Endothelial cell of umbilical vein (primary cell): ENCODE measurements at regions not wholly inside any gene's neighbourhood (a gene's known extent, or its start where the extent isn't known, plus 50 kb on each side); places are given as distances from the start of the nearest gene placed in this dataset.

Experiments used
- BruUV-seq: library from RNA; stranded (reverse); fragments of 400-500 nt; replicated peaks from 2 replicates; lab custom pipeline; 2021; lab: Mats Ljungman, UMichigan
- CTCF ChIA-PET: fragments of 300-600, 350-600 bp; sonication (Branson Sonifier 250); formaldehyde crosslinking; loops from one replicate; lab custom pipeline; 2021; ENCODE audit warnings: antibody characterized with exemption, inconsistent platforms; lab: Charles Lee
- POLR2A ChIA-PET: fragments of 300-600, 350-600 bp; sonication (Branson Sonifier 250); formaldehyde crosslinking; loops from one replicate; lab custom pipeline; 2021; ENCODE audit warnings: antibody characterized with exemption, inconsistent platforms; lab: Charles Lee
- DNase-seq: peaks from one replicate; pipeline ENCODE4 v3.0.0-alpha.2; 2011; ENCODE audit warnings: low read depth, low spot score
- FAIRE-seq: peaks from 2 replicates; lab custom pipeline; 2011; peaks lifted over from hg19 to GRCh38; lab: Jason Lieb, UNC
- H2AFZ ChIP-seq: 2 replicates; pipeline ENCODE4 v1.6.0; 2012; ENCODE audit warnings: low read depth, low read length, control low read depth, inconsistent platforms
- H3K27ac ChIP-seq: 2 replicates; pipeline ENCODE4 v1.5.1; 2011; ENCODE audit warnings: low read depth, mild to moderate bottlenecking, control low read depth, low read length, moderate library complexity; ENCODE audit not compliant: insufficient read depth
- H3K27me3 ChIP-seq, 2 experiments: 2 replicates each; pipeline versions ENCODE4 v1.6.0 to v1.6.1; 2011; ENCODE audit warnings: low read length in 2 of 2, mixed read lengths in 1 of 2; ENCODE audit not compliant: control insufficient read depth in 2 of 2, insufficient read depth in 2 of 2
- H3K36me3 ChIP-seq, 2 experiments: 2 replicates in 1 of 2; 3 replicates in 1 of 2; pipeline ENCODE4 v1.5.1; 2011; ENCODE audit warnings: low read length in 2 of 2, mild to moderate bottlenecking in 1 of 2, moderate library complexity in 1 of 2; ENCODE audit not compliant: control insufficient read depth in 2 of 2, insufficient read depth in 2 of 2; ENCODE audit errors: extremely low read depth in 1 of 2
- H3K4me1 ChIP-seq: 3 replicates; pipeline ENCODE4 v1.5.1; 2011; ENCODE audit warnings: mild to moderate bottlenecking, low read length; ENCODE audit not compliant: control insufficient read depth, insufficient read depth; ENCODE audit errors: extremely low read depth
- H3K4me2 ChIP-seq: 2 replicates; pipeline ENCODE4 v1.6.1; 2011; ENCODE audit warnings: low read length, control low read depth, mixed read lengths; ENCODE audit not compliant: insufficient read depth
- H3K4me3 ChIP-seq, 3 experiments: fragments of 200-600 bp in 1 of 3; sonication (generic), shearing (Covaris generic) in 1 of 3; replicated peaks in 1 of 3; 2 replicates each; pipeline ENCODE4 v1.5.1; 2011 to 2016; ENCODE audit warnings: control low read depth in 3 of 3, low read length in 3 of 3, mild to moderate bottlenecking in 2 of 3, inconsistent platforms in 1 of 3, low read depth in 1 of 3, moderate library complexity in 1 of 3; ENCODE audit not compliant: insufficient read depth in 1 of 3
- H3K79me2 ChIP-seq: 2 replicates; pipeline ENCODE4 v1.6.0; 2012; ENCODE audit warnings: low read length, inconsistent platforms; ENCODE audit not compliant: control insufficient read depth, insufficient read depth
- H3K9ac ChIP-seq: replicated peaks from 2 replicates; pipeline ENCODE3; 2011; ENCODE audit warnings: low read length, control low read depth; ENCODE audit not compliant: insufficient read depth; ENCODE audit errors: extremely low read depth
- H3K9me1 ChIP-seq: replicated peaks from 3 replicates; pipeline ENCODE4 v1.6.0; 2011; ENCODE audit warnings: mild to moderate bottlenecking, low read length; ENCODE audit not compliant: control insufficient read depth, insufficient read depth; ENCODE audit errors: extremely low read depth
- H3K9me3 ChIP-seq: replicated peaks from 2 replicates; pipeline ENCODE4 v1.5.1; 2012; ENCODE audit warnings: low read length, inconsistent platforms; ENCODE audit not compliant: control insufficient read depth, insufficient read depth
- H4K20me1 ChIP-seq: replicated peaks from 2 replicates; pipeline ENCODE3; 2011; ENCODE audit warnings: mild to moderate bottlenecking, low read length; ENCODE audit not compliant: control insufficient read depth, insufficient read depth; ENCODE audit errors: extremely low read depth
- CTCF ChIP-seq, 2 donors: IDR thresholded peaks; 1 replicate in 1 of 2; 2 replicates in 1 of 2; pipeline ENCODE4 v1.5.1; 2011; ENCODE audit warnings: low read length in 2 of 2, mild to moderate bottlenecking in 2 of 2, moderate library complexity in 2 of 2, control low read depth in 1 of 2, inconsistent platforms in 1 of 2, low read depth in 1 of 2; ENCODE audit not compliant: insufficient read depth in 1 of 2; ENCODE audit errors: extremely low read depth in 1 of 2
- EZH2 ChIP-seq: IDR thresholded peaks from 2 replicates; pipeline ENCODE4 v1.6.1; 2012; ENCODE audit warnings: borderline replicate concordance, low read depth, mild to moderate bottlenecking, moderate library complexity, low read length, inconsistent platforms; ENCODE audit not compliant: severe bottlenecking
- FOS ChIP-seq: IDR thresholded peaks from 2 replicates; pipeline ENCODE4 v1.6.1; 2011; ENCODE audit warnings: mild to moderate bottlenecking, low read length, moderate library complexity, borderline replicate concordance; ENCODE audit not compliant: insufficient read depth
- GATA2 ChIP-seq: IDR thresholded peaks from 2 replicates; pipeline ENCODE4 v1.7.0; 2011; ENCODE audit warnings: low read depth, mild to moderate bottlenecking, moderate library complexity, mixed read lengths, low read length; ENCODE audit not compliant: insufficient read length, insufficient read depth
- JUN ChIP-seq: IDR thresholded peaks from 2 replicates; pipeline ENCODE4 v1.6.1; 2011; ENCODE audit warnings: borderline replicate concordance, low read depth; ENCODE audit not compliant: insufficient read length, insufficient read depth
- MAX ChIP-seq: IDR thresholded peaks from 2 replicates; pipeline ENCODE4 v1.6.1; 2011; ENCODE audit not compliant: insufficient read depth, insufficient read length
- MYC ChIP-seq: IDR thresholded peaks from one replicate; pipeline ENCODE4 v1.6.1; 2011; ENCODE audit warnings: mild to moderate bottlenecking, low read depth, low read length
- POLR2A ChIP-seq: IDR thresholded peaks from 2 replicates; pipeline ENCODE4 v1.6.1; 2012; ENCODE audit warnings: low read depth, mild to moderate bottlenecking, control low read depth, low read length
- POLR2AphosphoS5 ChIP-seq: IDR thresholded peaks from 2 replicates; pipeline ENCODE4 v1.6.1; 2012; ENCODE audit warnings: low read depth, mild to moderate bottlenecking, control low read depth, low read length, moderate library complexity; ENCODE audit not compliant: insufficient read depth
- dilution Hi-C: fragments of 300-500 bp; cut with MboI; formaldehyde crosslinking; loops from one replicate; pipeline ENCODE4 v1.15.0; 2019; ENCODE audit warnings: low sequenced_read_pairs; ENCODE audit not compliant: extremely low pct_ligation_motif_present
- intact Hi-C: fragments of 100-400 bp; cut with micrococcal nuclease; formaldehyde crosslinking; loops from one replicate; pipeline ENCODE4 v1.10.0; 2022

- intact Hi-C loops, result no loop called here
Observed at GRCh38 chr2:181121996-181122395, 141.6 kb downstream of the UBE2E3 start.

More at GRCh38 chr2:181121996-181122395, 141.6 kb downstream of the UBE2E3 start:
- no peaks in the 10 kb centered on the region for H3K79me2 ChIP-seq
- no peak for FAIRE-seq
- no peak overlapping the region for H3K27ac ChIP-seq
- BruUV-seq, result no TSS peak
- ChIA-PET POLR2A (no interaction called here), CTCF (interaction anchor here (1.5 kb wide), 1 partner anchor 345 kb away, joined by 4 read pairs; no protein-coding TSS in a partner anchor)
- H4K20me1 ChIP-seq, result no peaks in the 10 kb centered on the region
- H3K4me1 ChIP-seq, result peaks cover 16% of the 10 kb centered on the region
- no peak for TF ChIP-seq GATA2
- TF ChIP-seq FOS, result no peak
- TF ChIP-seq EZH2, result no peak
- no peak for TF ChIP-seq MYC
- TF ChIP-seq CTCF (IDR thresholded peaks at IDR 0.05; ENCODE audit: extremely low read depth in 1 of 2, insufficient read depth in 1 of 2, low read depth in 1 of 2, low read length in 2 of 2), result no peak
- no peak for TF ChIP-seq MAX
- TF ChIP-seq POLR2A, result no peak
- no peak for TF ChIP-seq POLR2AphosphoS5
- no peak for TF ChIP-seq JUN
- H3K4me2 ChIP-seq, result no peak overlapping the region
- no peak for DNase-seq
- H3K9me3 ChIP-seq, result no peaks in the 10 kb centered on the region
- no peaks in the 10 kb centered on the region for H3K27me3 ChIP-seq
- dilution Hi-C loops, result no loop called here
- no peaks in the 10 kb centered on the region for H3K9me1 ChIP-seq
- H3K9ac ChIP-seq, result no peak overlapping the region
- no peak overlapping the region for H2AFZ ChIP-seq
- H3K36me3 ChIP-seq, result no peaks in the 10 kb centered on the region
- H3K4me3 ChIP-seq, result no peak overlapping the region
